ENCODE measurements at regions not wholly inside any gene's neighbourhood (a gene's known extent, or its start where the extent isn't known, plus 50 kb on each side); places are given as distances from the start of the nearest gene placed in this dataset.

DNA sequence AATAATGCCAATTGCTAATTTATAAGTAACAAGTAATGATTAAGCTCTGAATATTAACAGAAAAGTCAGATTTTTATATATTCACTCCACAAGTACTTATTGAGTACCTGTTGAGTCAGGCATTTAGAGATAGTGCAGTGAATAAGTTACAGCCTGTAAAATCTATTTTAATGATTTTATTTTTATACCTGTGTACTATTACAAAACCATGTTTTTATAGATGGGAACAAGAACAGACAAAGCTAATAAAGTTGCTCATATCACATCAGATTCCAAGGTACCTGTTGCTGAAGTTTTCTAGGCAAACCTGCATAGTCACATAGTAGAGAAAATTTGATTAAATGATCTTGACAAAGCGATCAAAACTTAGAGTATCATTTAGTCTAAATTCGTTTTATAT is 623.7 kb downstream of the EFNA5 start:
- Histone ChIP-seq H3K9me3 (ENCODE audit: control insufficient read depth in 2 of 2, low read length in 2 of 2) (no peaks in the 10 kb centered on the region), H3K4me3 (ENCODE audit: low read length in 2 of 2) (no peak overlapping the region), H3K9ac (ENCODE audit: low read length in 2 of 2) (no peak overlapping the region), H3K27ac (ENCODE audit: low read length) (no peak overlapping the region), H3K27me3 (ENCODE audit: control insufficient read depth in 1 of 2, insufficient read depth in 2 of 2, low read length in 2 of 2) (no peaks in the 10 kb centered on the region), H3K36me3 (ENCODE audit: control insufficient read depth in 2 of 2, insufficient read depth in 2 of 2, low read length in 2 of 2) (no peaks in the 10 kb centered on the region), H3K4me1 (ENCODE audit: control insufficient read depth, insufficient read depth, low read length) (no peaks in the 10 kb centered on the region)

DNA sequence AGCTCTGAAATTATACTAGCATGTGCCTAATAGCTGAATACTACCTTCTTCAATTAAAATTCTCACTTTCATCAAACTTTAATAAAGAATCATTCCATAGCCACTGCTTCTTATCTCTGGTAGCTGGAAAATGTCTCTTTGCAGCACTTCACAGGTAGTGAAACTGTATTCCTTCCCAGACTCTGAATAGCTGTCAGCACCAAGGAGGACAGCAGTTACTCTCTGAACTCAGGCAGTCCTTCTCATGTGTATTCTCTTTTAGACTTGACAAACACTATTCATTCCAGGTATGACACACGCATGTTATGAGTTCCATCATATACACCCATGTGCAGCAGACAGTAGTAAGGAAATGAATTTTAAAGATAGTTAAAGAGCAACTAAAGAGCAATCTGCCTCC is 627.1 kb downstream of the EFNA5 start:
- Histone ChIP-seq H3K4me3 (ENCODE audit: low read length in 2 of 2) (no peak overlapping the region), H3K9ac (ENCODE audit: low read length in 2 of 2) (no peak overlapping the region), H3K27ac (ENCODE audit: low read length) (no peak overlapping the region), H3K4me1 (ENCODE audit: control insufficient read depth, insufficient read depth, low read length) (no peaks in the 10 kb centered on the region), H3K27me3 (ENCODE audit: control insufficient read depth in 1 of 2, insufficient read depth in 2 of 2, low read length in 2 of 2) (no peaks in the 10 kb centered on the region), H3K9me3 (ENCODE audit: control insufficient read depth in 2 of 2, low read length in 2 of 2) (no peaks in the 10 kb centered on the region), H3K36me3 (ENCODE audit: control insufficient read depth in 2 of 2, insufficient read depth in 2 of 2, low read length in 2 of 2) (no peaks in the 10 kb centered on the region)

DNA sequence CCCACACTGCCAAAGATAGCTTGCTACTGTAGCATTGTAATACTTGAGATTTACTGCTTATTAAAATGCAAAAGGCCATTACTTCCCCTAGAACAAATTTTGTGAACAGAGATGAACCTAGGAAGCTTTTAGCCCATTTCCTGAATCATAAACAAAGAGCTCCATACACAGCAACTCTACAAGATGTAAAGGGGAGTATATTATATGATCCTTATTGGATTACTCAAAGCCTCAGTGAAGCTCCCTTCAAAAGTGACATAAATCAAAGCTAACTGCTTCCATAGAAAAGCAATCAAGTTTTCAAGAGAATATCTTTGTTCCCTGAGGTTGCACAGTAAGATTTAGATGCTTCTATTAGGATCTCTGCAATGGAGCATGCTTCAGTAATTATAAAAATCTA is 629.8 kb downstream of the EFNA5 start:
- Histone ChIP-seq H3K9ac (ENCODE audit: low read length in 2 of 2) (no peak overlapping the region), H3K4me1 (ENCODE audit: control insufficient read depth, insufficient read depth, low read length) (no peaks in the 10 kb centered on the region), H3K27ac (ENCODE audit: low read length) (no peak overlapping the region), H3K27me3 (ENCODE audit: control insufficient read depth in 1 of 2, insufficient read depth in 2 of 2, low read length in 2 of 2) (no peaks in the 10 kb centered on the region), H3K9me3 (ENCODE audit: control insufficient read depth in 2 of 2, low read length in 2 of 2) (no peaks in the 10 kb centered on the region), H3K4me3 (ENCODE audit: low read length in 2 of 2) (no peak overlapping the region), H3K36me3 (ENCODE audit: control insufficient read depth in 2 of 2, insufficient read depth in 2 of 2, low read length in 2 of 2) (no peaks in the 10 kb centered on the region)

DNA sequence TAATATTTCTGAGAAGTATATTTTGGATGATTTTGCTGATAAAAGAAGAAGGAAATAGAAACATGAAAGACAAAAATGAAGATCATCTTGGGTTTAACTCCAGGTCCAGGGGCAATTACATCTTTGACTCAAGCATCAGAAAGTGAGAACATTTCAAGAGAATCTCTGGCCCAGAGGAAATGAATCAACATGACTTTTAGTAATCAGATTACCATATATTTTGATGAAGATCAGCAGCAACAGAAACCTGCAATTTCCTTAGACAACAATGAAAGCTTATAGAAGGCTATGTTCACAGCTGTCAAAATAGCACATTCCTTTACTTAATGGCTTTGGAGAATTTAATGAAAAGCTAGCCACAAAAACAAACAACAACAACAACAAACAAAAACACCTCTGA is 638.1 kb downstream of the EFNA5 start:
- H3K27ac ChIP-seq (ENCODE audit: low read length) = no peak overlapping the region
- no peak overlapping the region for H3K4me3 ChIP-seq (ENCODE audit: low read length in 2 of 2)
- no peak overlapping the region for H3K9ac ChIP-seq (ENCODE audit: low read length in 2 of 2)
- no peaks in the 10 kb centered on the region for H3K36me3 ChIP-seq (ENCODE audit: control insufficient read depth in 2 of 2, insufficient read depth in 2 of 2, low read length in 2 of 2)
- no peaks in the 10 kb centered on the region for H3K9me3 ChIP-seq (ENCODE audit: control insufficient read depth in 2 of 2, low read length in 2 of 2)
- no peaks in the 10 kb centered on the region for H3K4me1 ChIP-seq (ENCODE audit: control insufficient read depth, insufficient read depth, low read length)
- H3K27me3 ChIP-seq (ENCODE audit: control insufficient read depth in 1 of 2, insufficient read depth in 2 of 2, low read length in 2 of 2) = no peaks in the 10 kb centered on the region

DNA sequence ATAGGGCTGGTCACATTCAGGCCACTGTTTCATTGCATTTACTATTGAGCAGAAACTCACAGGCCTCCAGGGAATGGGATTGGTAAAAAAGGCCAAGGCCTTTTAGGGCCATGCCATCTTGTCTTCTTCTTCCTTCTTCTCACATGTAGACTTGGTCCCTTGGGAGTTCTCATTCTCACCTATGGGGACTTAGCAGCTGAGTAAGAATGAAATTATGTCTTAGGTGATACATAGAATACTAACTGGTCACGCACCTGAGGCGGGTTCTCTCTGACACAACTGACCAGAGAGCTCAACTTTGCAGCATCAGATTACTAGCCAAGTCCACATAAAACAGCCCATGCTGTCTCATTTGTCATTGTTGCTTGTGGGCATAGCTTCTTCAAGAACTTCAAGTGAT is 641.8 kb downstream of the EFNA5 start:
- no peak overlapping the region for H3K4me3 ChIP-seq (ENCODE audit: low read length in 2 of 2)
- H3K27me3 ChIP-seq (ENCODE audit: control insufficient read depth in 1 of 2, insufficient read depth in 2 of 2, low read length in 2 of 2) = no peaks in the 10 kb centered on the region
- H3K9me3 ChIP-seq (ENCODE audit: control insufficient read depth in 2 of 2, low read length in 2 of 2) = no peaks in the 10 kb centered on the region
- H3K36me3 ChIP-seq (ENCODE audit: control insufficient read depth in 2 of 2, insufficient read depth in 2 of 2, low read length in 2 of 2) = no peaks in the 10 kb centered on the region
- H3K4me1 ChIP-seq (ENCODE audit: control insufficient read depth, insufficient read depth, low read length) = no peaks in the 10 kb centered on the region
- H3K9ac ChIP-seq (ENCODE audit: low read length in 2 of 2) = no peak overlapping the region
- H3K27ac ChIP-seq (ENCODE audit: low read length) = no peak overlapping the region

DNA sequence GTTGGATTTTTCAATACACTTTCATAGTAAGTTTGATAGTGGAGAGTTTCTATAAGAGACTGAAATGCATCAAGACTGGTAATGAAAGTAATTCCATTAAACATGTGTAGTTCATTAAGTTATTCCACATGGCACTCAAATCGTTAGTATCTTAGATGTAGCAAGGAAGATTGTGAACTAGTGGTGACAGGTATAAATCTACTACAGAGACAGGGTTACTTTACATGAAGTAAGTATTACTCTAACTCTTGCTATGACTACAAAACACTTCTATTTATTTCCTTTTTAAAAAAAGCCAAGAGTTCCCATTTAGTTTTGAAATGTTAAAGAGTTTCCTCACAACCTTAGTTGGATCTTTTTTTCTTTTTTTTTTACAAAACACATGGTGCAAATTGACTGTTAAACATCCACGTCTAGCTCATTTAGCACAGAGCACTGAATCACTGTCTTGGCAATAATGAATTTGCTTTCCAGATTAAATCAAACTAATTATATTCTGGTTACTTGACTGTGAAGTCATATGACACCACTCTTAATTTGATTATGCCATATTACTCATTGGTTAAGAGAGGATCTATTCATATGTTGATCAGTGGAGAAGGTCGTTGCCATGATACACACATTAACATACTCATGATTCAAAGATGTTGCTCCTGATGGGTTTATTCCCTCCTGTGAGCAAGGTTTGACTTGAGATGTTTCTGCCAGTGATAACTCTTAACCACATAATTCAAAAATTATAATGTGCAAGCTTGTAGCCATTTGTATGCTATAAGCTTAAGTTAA is 644.8 kb downstream of the EFNA5 start:
- H3K9ac ChIP-seq (ENCODE audit: low read length in 2 of 2) = no peak overlapping the region
- H3K36me3 ChIP-seq (ENCODE audit: control insufficient read depth in 2 of 2, insufficient read depth in 2 of 2, low read length in 2 of 2) = no peaks in the 10 kb centered on the region
- H3K4me1 ChIP-seq (ENCODE audit: control insufficient read depth, insufficient read depth, low read length) = no peaks in the 10 kb centered on the region
- H3K4me3 ChIP-seq (ENCODE audit: low read length in 2 of 2) = no peak overlapping the region
- H3K27me3 ChIP-seq (ENCODE audit: control insufficient read depth in 1 of 2, insufficient read depth in 2 of 2, low read length in 2 of 2) = no peaks in the 10 kb centered on the region
- H3K9me3 ChIP-seq (ENCODE audit: control insufficient read depth in 2 of 2, low read length in 2 of 2) = no peaks in the 10 kb centered on the region
- H3K27ac ChIP-seq (ENCODE audit: low read length) = no peak overlapping the region

DNA sequence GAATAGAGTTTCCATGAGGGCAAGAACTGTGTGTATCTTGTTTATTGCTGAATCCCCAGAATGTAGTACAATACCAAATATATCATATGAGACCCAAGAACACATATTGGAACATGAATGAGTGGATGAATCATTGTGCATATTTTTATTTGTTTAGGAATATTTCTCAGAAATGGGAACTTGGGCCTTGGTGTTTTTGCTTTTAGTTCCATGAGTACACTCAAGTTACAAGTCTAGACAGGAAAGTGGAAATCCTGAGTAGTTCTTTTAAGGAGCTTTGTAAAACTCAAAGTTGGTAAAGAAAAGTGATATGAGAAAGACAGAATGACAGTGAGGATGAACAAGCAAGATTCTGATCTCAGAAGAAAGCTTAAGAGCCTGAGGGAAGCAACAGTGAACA is 647.0 kb downstream of the EFNA5 start:
- Histone ChIP-seq H3K9ac (ENCODE audit: low read length in 2 of 2) (no peak overlapping the region), H3K27me3 (ENCODE audit: control insufficient read depth in 1 of 2, insufficient read depth in 2 of 2, low read length in 2 of 2) (no peaks in the 10 kb centered on the region), H3K4me3 (ENCODE audit: low read length in 2 of 2) (no peak overlapping the region), H3K36me3 (ENCODE audit: control insufficient read depth in 2 of 2, insufficient read depth in 2 of 2, low read length in 2 of 2) (no peaks in the 10 kb centered on the region), H3K9me3 (ENCODE audit: control insufficient read depth in 2 of 2, low read length in 2 of 2) (no peaks in the 10 kb centered on the region), H3K4me1 (ENCODE audit: control insufficient read depth, insufficient read depth, low read length) (no peaks in the 10 kb centered on the region), H3K27ac (ENCODE audit: low read length) (no peak overlapping the region)

DNA sequence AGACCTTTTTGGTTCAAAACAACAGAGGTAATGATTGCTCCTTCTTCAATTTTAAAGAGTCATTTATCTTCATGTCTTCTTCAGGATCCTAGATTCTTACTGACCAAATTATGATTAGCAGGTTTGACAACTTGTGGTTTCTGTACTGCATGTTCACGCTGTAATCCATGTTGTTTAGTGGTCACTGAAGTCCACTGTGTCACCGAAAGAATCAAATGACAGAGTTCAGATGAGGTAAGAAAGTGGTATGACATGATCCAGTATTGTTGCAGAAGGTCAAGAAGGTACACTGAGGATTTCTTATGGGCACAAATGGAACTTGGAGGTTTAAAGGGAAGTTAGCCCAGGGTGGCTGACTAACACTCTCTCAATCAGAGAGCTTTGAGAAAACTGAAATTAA is 649.2 kb downstream of the EFNA5 start:
- no peaks in the 10 kb centered on the region for H3K36me3 ChIP-seq (ENCODE audit: control insufficient read depth in 2 of 2, insufficient read depth in 2 of 2, low read length in 2 of 2)

DNA sequence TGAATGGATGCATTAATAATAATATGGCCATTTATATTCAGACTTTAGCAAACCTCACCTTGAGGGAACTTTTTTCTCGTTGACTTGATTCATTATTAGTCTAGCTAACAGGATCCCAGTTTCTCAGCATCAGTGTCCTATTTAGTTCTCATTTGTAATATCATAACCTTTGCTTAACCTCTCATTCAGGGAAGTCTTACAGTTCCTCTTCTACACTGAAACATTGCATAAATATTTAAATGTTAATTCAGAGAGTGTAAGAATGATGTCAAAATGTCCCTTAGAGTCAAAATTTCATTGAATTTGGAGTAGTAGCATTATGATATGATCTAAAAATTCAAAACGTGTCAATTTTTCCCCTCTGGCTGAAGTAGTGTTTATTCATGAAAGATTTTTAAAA is 650.1 kb downstream of the EFNA5 start:
- no peak overlapping the region for H3K27ac ChIP-seq (ENCODE audit: low read length)
- no peak overlapping the region for H3K4me3 ChIP-seq (ENCODE audit: low read length in 2 of 2)
- H3K9ac ChIP-seq (ENCODE audit: low read length in 2 of 2) = no peak overlapping the region
- no peaks in the 10 kb centered on the region for H3K36me3 ChIP-seq (ENCODE audit: control insufficient read depth in 2 of 2, insufficient read depth in 2 of 2, low read length in 2 of 2)
- H3K9me3 ChIP-seq (ENCODE audit: control insufficient read depth in 2 of 2, low read length in 2 of 2) = no peaks in the 10 kb centered on the region
- H3K27me3 ChIP-seq (ENCODE audit: control insufficient read depth in 1 of 2, insufficient read depth in 2 of 2, low read length in 2 of 2) = no peaks in the 10 kb centered on the region
- no peaks in the 10 kb centered on the region for H3K4me1 ChIP-seq (ENCODE audit: control insufficient read depth, insufficient read depth, low read length)

More for the DNA sequence above, 649.2 kb downstream of the EFNA5 start:
- Histone ChIP-seq H3K4me1 (ENCODE audit: control insufficient read depth, insufficient read depth, low read length) (no peaks in the 10 kb centered on the region), H3K4me3 (ENCODE audit: low read length in 2 of 2) (no peak overlapping the region), H3K9ac (ENCODE audit: low read length in 2 of 2) (no peak overlapping the region), H3K9me3 (ENCODE audit: control insufficient read depth in 2 of 2, low read length in 2 of 2) (no peaks in the 10 kb centered on the region), H3K27ac (ENCODE audit: low read length) (no peak overlapping the region), H3K27me3 (ENCODE audit: control insufficient read depth in 1 of 2, insufficient read depth in 2 of 2, low read length in 2 of 2) (no peaks in the 10 kb centered on the region)

DNA sequence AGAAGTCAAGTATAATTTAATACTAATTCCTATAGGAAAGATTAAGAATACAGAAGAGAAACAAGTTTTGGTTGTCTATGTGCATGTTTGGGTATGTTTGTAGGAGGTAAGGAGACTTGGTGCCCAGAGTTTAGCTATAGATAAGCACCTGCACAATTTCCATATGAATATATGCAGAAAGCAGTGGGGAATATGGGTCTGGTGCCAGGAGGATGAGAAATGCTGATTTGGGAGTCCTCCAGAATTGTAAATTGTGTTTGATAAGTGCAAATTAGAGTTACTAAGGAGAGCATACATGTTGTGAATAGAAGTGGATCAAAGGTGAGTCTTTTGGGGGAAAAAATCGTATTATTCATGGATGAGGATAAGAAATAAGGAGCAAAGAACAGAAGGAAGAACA is 653.1 kb downstream of the EFNA5 start:
- no peaks in the 10 kb centered on the region for H3K36me3 ChIP-seq (ENCODE audit: control insufficient read depth in 2 of 2, insufficient read depth in 2 of 2, low read length in 2 of 2)
- no peak overlapping the region for H3K27ac ChIP-seq (ENCODE audit: low read length)
- no peak overlapping the region for H3K4me3 ChIP-seq (ENCODE audit: low read length in 2 of 2)
- H3K9ac ChIP-seq (ENCODE audit: low read length in 2 of 2) = no peak overlapping the region
- no peaks in the 10 kb centered on the region for H3K9me3 ChIP-seq (ENCODE audit: control insufficient read depth in 2 of 2, low read length in 2 of 2)
- no peaks in the 10 kb centered on the region for H3K4me1 ChIP-seq (ENCODE audit: control insufficient read depth, insufficient read depth, low read length)
- no peaks in the 10 kb centered on the region for H3K27me3 ChIP-seq (ENCODE audit: control insufficient read depth in 1 of 2, insufficient read depth in 2 of 2, low read length in 2 of 2)

DNA sequence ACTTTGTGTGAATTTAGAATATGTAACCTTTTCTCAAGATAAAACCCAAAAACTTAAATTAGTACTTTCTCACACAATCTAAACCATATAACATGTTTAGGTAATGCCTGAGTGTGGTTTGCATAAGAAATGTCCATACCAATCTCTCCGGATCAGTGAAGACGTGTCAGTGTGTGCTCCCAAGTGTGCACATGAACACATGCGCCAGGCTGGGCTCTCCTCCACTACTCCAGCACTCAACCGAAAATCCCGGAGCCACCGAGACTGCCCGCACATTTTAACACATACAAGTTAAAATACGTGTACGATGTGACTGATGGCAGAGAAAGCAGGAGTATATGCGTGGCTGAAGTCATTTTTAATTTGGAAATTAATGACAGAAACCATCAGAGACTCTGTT is 658.4 kb downstream of the EFNA5 start:
- Histone ChIP-seq H3K36me3 (ENCODE audit: control insufficient read depth in 2 of 2, insufficient read depth in 2 of 2, low read length in 2 of 2) (no peaks in the 10 kb centered on the region), H3K4me1 (ENCODE audit: control insufficient read depth, insufficient read depth, low read length) (no peaks in the 10 kb centered on the region), H3K4me3 (ENCODE audit: low read length in 2 of 2) (no peak overlapping the region), H3K27ac (ENCODE audit: low read length) (no peak overlapping the region), H3K9me3 (ENCODE audit: control insufficient read depth in 2 of 2, low read length in 2 of 2) (no peaks in the 10 kb centered on the region), H3K9ac (ENCODE audit: low read length in 2 of 2) (no peak overlapping the region), H3K27me3 (ENCODE audit: control insufficient read depth in 1 of 2, insufficient read depth in 2 of 2, low read length in 2 of 2) (no peaks in the 10 kb centered on the region)
